GM12874 (cell line): ENCODE measurements at regions not wholly inside any gene's neighbourhood (a gene's known extent, or its start where the extent isn't known, plus 50 kb on each side); places are given as distances from the start of the nearest gene placed in this dataset.

Experiments used
- CTCF ChIP-seq: IDR thresholded peaks from 2 replicates; pipeline ENCODE4 v1.5.1; 2011; ENCODE audit warnings: low read depth, mild to moderate bottlenecking, control low read depth, low read length, moderate library complexity; ENCODE audit not compliant: insufficient read depth

GRCh38 chr10:23910291-23910690 is 298.6 kb upstream of the KIAA1217 start:
- no peak for TF ChIP-seq CTCF

- TF ChIP-seq CTCF: no peak
Observed at GRCh38 chr10:23912884-23913404, 296.0 kb upstream of the KIAA1217 start.

GRCh38 chr10:23914641-23915040 is 294.3 kb upstream of the KIAA1217 start:
- TF ChIP-seq CTCF: no peak

- no peak for TF ChIP-seq CTCF
Observed at GRCh38 chr10:23917251-23917840, 291.6 kb upstream of the KIAA1217 start.

GRCh38 chr10:23918090-23918723 is 290.7 kb upstream of the KIAA1217 start:
- no peak for TF ChIP-seq CTCF

- no peak for TF ChIP-seq CTCF
Observed at GRCh38 chr10:23918839-23919238, 290.1 kb upstream of the KIAA1217 start.

GRCh38 chr10:23927576-23928325 is 281.2 kb upstream of the KIAA1217 start:
- no peak for TF ChIP-seq CTCF
